ENCODE measurements at regions not wholly inside any gene's neighbourhood (a gene's known extent, or its start where the extent isn't known, plus 50 kb on each side); places are given as distances from the start of the nearest gene placed in this dataset.
"Not testable (repeated sequence)": the region's sequence is repeated elsewhere in the genome, so short reads cannot be mapped to it uniquely, and the experiment has no call there.

- not testable (repeated sequence) for TF ChIP-seq CTCF (IDR thresholded peaks at IDR 0.05); ESRRA (CRISPR knock-in tag; IDR thresholded peaks at IDR 0.05; ENCODE audit: borderline replicate concordance); ELF4 (CRISPR knock-in tag; IDR thresholded peaks at IDR 0.05; ENCODE audit: low read depth); CBFB (CRISPR knock-in tag; IDR thresholded peaks at IDR 0.05; ENCODE audit: low read depth); GTF2I (CRISPR knock-in tag; conservative IDR thresholded peaks at IDR 0.05); ATF3 (CRISPR knock-in tag; conservative IDR thresholded peaks at IDR 0.05)
These were observed 504.1 kb upstream of the ADGRL3 start for GRCh38 chr4:60696062-60696461.

All from WTC11 (cell line).